ENCODE measurements at regions not wholly inside any gene's neighbourhood (a gene's known extent, or its start where the extent isn't known, plus 50 kb on each side); places are given as distances from the start of the nearest gene placed in this dataset.

- Mint-ChIP-seq H3K9me3 (peaks cover 0 to 4% (median 0%) of the 10 kb centered on the region in 7 donors), H3K27me3 (ENCODE audit: low read depth in 3 of 3) (peaks cover 3 to 13% (median 5%) of the 10 kb centered on the region in 3 donors), H3K27ac (peak overlapping the region in 1 of 7 donors; percentile 30), H3K36me3 (no peaks in the 10 kb centered on the region), H3K4me3 (no peak overlapping the region), H3K4me1 (no peaks in the 10 kb centered on the region)
- WGBS (ENCODE audit: insufficient coverage): 83% methylated on average over 7 of the region's 15 CpGs
- Histone ChIP-seq H3K27ac (ENCODE audit: low read depth in 1 of 2, low read length in 2 of 2) (no peak overlapping the region), H3K79me2 (ENCODE audit: insufficient read depth, low read length) (no peaks in the 10 kb centered on the region), H3K9me3 (replicated peaks in 1 of 2; ENCODE audit: control insufficient read depth in 1 of 2, insufficient read depth in 1 of 2, low read length in 2 of 2) (no peaks in the 10 kb centered on the region), H4K20me1 (ENCODE audit: insufficient read depth, low read length) (no peaks in the 10 kb centered on the region), H3K4me1 (ENCODE audit: control insufficient read depth in 1 of 2, insufficient read depth in 2 of 2, low read length in 2 of 2) (no peaks in the 10 kb centered on the region), H2AFZ (ENCODE audit: insufficient read depth, low read depth, low read length, poor library complexity, severe bottlenecking) (no peak overlapping the region), H3K36me3 (replicated peaks in 1 of 2; ENCODE audit: control insufficient read depth in 1 of 2, insufficient read depth in 2 of 2, low read length in 2 of 2) (no peaks in the 10 kb centered on the region), H3K27me3 (ENCODE audit: control insufficient read depth in 2 of 2, insufficient read depth in 2 of 2, low read length in 2 of 2) (no peaks in the 10 kb centered on the region), H3K9ac (ENCODE audit: insufficient read depth, low read length, poor library complexity, severe bottlenecking) (no peak overlapping the region), H3K4me3 (replicated peaks in 1 of 3; ENCODE audit: low read depth in 2 of 3, low read length in 3 of 3) (no peak overlapping the region), H3K4me2 (replicated peaks; ENCODE audit: extremely low read depth, low read length, poor library complexity, severe bottlenecking) (no peak overlapping the region)
- DNase-seq: no peak
- no peak for TF ChIP-seq CTCF (IDR thresholded peaks at IDR 0.05)
- intact Hi-C loops (cut with micrococcal nuclease): no loop called here
Observed at GRCh38 chr20:48453477-48454093, 374.2 kb downstream of the PREX1 start.

- H3K9ac ChIP-seq (ENCODE audit: insufficient read depth, low read length, poor library complexity, severe bottlenecking): no peak overlapping the region
- DNase-seq: no peak
- no peaks in the 10 kb centered on the region for H3K36me3 ChIP-seq (replicated peaks in 1 of 2; ENCODE audit: control insufficient read depth in 1 of 2, insufficient read depth in 2 of 2, low read length in 2 of 2)
- H2AFZ ChIP-seq (ENCODE audit: insufficient read depth, low read depth, low read length, poor library complexity, severe bottlenecking): no peak overlapping the region
- H3K4me1 ChIP-seq (ENCODE audit: control insufficient read depth in 1 of 2, insufficient read depth in 2 of 2, low read length in 2 of 2): no peaks in the 10 kb centered on the region
- no peak overlapping the region for H3K4me2 ChIP-seq (replicated peaks; ENCODE audit: extremely low read depth, low read length, poor library complexity, severe bottlenecking)
- intact Hi-C loops (cut with micrococcal nuclease): no loop called here
- Mint-ChIP-seq H3K4me3 (no peak overlapping the region), H3K27ac (peak overlapping the region in 1 of 7 donors; percentile 64), H3K4me1 (no peaks in the 10 kb centered on the region), H3K9me3 (peaks cover 0 to 4% (median 0%) of the 10 kb centered on the region in 7 donors), H3K36me3 (no peaks in the 10 kb centered on the region), H3K27me3 (ENCODE audit: low read depth in 3 of 3) (peaks cover 2 to 11% (median 6%) of the 10 kb centered on the region in 3 donors)
- no peak overlapping the region for H3K4me3 ChIP-seq (replicated peaks in 1 of 3; ENCODE audit: low read depth in 2 of 3, low read length in 3 of 3)
- no peaks in the 10 kb centered on the region for H4K20me1 ChIP-seq (ENCODE audit: insufficient read depth, low read length)
- H3K27me3 ChIP-seq (ENCODE audit: control insufficient read depth in 2 of 2, insufficient read depth in 2 of 2, low read length in 2 of 2): no peaks in the 10 kb centered on the region
- H3K9me3 ChIP-seq (replicated peaks in 1 of 2; ENCODE audit: control insufficient read depth in 1 of 2, insufficient read depth in 1 of 2, low read length in 2 of 2): no peaks in the 10 kb centered on the region
- H3K79me2 ChIP-seq (ENCODE audit: insufficient read depth, low read length): no peaks in the 10 kb centered on the region
- 88% methylated on average over 4 of the region's 6 CpGs for WGBS (ENCODE audit: insufficient coverage)
- TF ChIP-seq CTCF (IDR thresholded peaks at IDR 0.05): no peak
- H3K27ac ChIP-seq (ENCODE audit: low read depth in 1 of 2, low read length in 2 of 2): no peak overlapping the region
Observed at GRCh38 chr20:48451401-48451800, 376.4 kb downstream of the PREX1 start.

Measured in CD14-positive monocyte (primary cell).